GM12878 (cell line): ENCODE measurements at regions not wholly inside any gene's neighbourhood (a gene's known extent, or its start where the extent isn't known, plus 50 kb on each side); places are given as distances from the start of the nearest gene placed in this dataset.

Experiments
- ATAC-seq: fragments of 200-7000 bp; cut with Tn5 transposase; 3 replicates; pipeline ENCODE4 v1.9.1; 2020; ENCODE audit warnings: mild to moderate bottlenecking, moderate library complexity
- BruUV-seq: library from RNA; stranded (reverse); fragments of 400-500 nt; replicated peaks from 2 replicates; lab custom pipeline; 2021; lab: Mats Ljungman, UMichigan
- CTCF ChIA-PET: fragments of 300-600 bp; sonication (Branson Sonifier 250); formaldehyde crosslinking; extraction: SDS; loops from one replicate; lab custom pipeline; 2021; ENCODE audit warnings: inconsistent platforms; lab: Yijun Ruan, JAX
- POLR2A ChIA-PET: fragments of 350-600 bp; formaldehyde crosslinking; extraction: SDS; loops from one replicate; lab custom pipeline; 2021; ENCODE audit warnings: inconsistent platforms; lab: Charles Lee
- RAD21 ChIA-PET: fragments of 300-600 bp; sonication (Branson Sonifier 250); formaldehyde crosslinking; loops from one replicate; lab custom pipeline; 2023; ENCODE audit warnings: antibody characterized with exemption; ENCODE audit not compliant: unreplicated experiment; lab: Charles Lee
- SMC1A ChIA-PET: fragments of 300-600 bp; sonication (Branson Sonifier 250); formaldehyde crosslinking; loops from one replicate; lab custom pipeline; 2023; ENCODE audit not compliant: unreplicated experiment, uncharacterized antibody; lab: Charles Lee
- DNase-seq: peaks from one replicate; pipeline ENCODE4 v3.0.0-alpha.2; 2011; ENCODE audit warnings: low read depth, low spot score
- FAIRE-seq: peaks from 3 replicates; lab custom pipeline; 2011; peaks lifted over from hg19 to GRCh38; lab: Jason Lieb, UNC
- H2AFZ ChIP-seq: 2 replicates; pipeline ENCODE4 v1.6.0; 2011; ENCODE audit warnings: low read depth, low read length, control low read depth; ENCODE audit not compliant: control insufficient read depth
- H3K27ac ChIP-seq: 2 replicates; pipeline ENCODE4 v1.5.1; 2011; ENCODE audit warnings: control low read depth; ENCODE audit not compliant: control insufficient read depth, insufficient read depth
- H3K27me3 ChIP-seq, 2 experiments: replicated peaks in 1 of 2; 2 replicates each; pipeline versions ENCODE4 v1.6.0 to v1.6.1; 2011; ENCODE audit warnings: low read length in 1 of 2; ENCODE audit not compliant: control insufficient read depth in 2 of 2, insufficient read depth in 2 of 2
- H3K36me3 ChIP-seq, 2 experiments: 2 replicates each; pipeline ENCODE4 v1.5.1; 2011; ENCODE audit warnings: low read length in 1 of 2; ENCODE audit not compliant: control insufficient read depth in 2 of 2, insufficient read depth in 2 of 2
- H3K4me1 ChIP-seq: 2 replicates; pipeline ENCODE4 v1.6.1; 2011; ENCODE audit warnings: mild to moderate bottlenecking, low read length, moderate library complexity, mixed read lengths; ENCODE audit not compliant: control insufficient read depth, insufficient read depth
- H3K4me2 ChIP-seq: 2 replicates; pipeline ENCODE4 v1.6.0; 2011; ENCODE audit warnings: control low read depth; ENCODE audit not compliant: control insufficient read depth, insufficient read depth
- H3K4me3 ChIP-seq: fragments of 200-600 bp; sonication (generic); 2 replicates; pipeline ENCODE4 v1.5.1; 2016
- H3K79me2 ChIP-seq: 2 replicates; pipeline ENCODE4 v1.6.0; 2011; ENCODE audit warnings: low read length; ENCODE audit not compliant: control insufficient read depth, insufficient read depth
- H3K9ac ChIP-seq: 2 replicates; pipeline ENCODE4 v1.8.0; 2011; ENCODE audit warnings: low read length, control low read depth, mixed read lengths; ENCODE audit not compliant: control insufficient read depth, insufficient read depth
- H3K9me3 ChIP-seq: replicated peaks from 3 replicates; pipeline ENCODE4 v1.5.1; 2011; ENCODE audit warnings: mild to moderate bottlenecking, low read length; ENCODE audit not compliant: control insufficient read depth, insufficient read depth
- H4K20me1 ChIP-seq: 2 replicates; pipeline ENCODE4 v1.6.0; 2011; ENCODE audit not compliant: control insufficient read depth, insufficient read depth
- MTA2 ChIP-seq: fragments of 450-650 bp; IDR thresholded peaks from 2 replicates; pipeline ENCODE4 v1.6.1; 2016; ENCODE audit warnings: low read depth, mild to moderate bottlenecking, moderate library complexity
- PML ChIP-seq: IDR thresholded peaks from 2 replicates; pipeline ENCODE4 v1.6.1; 2012; ENCODE audit warnings: low read length, inconsistent platforms
- ZBTB4 ChIP-seq: fragments of 450-650 bp; formaldehyde crosslinking; IDR thresholded peaks from 2 replicates; pipeline ENCODE4 v1.4.0; 2022; ENCODE audit warnings: mild to moderate bottlenecking, moderate library complexity
- ZBTB40 ChIP-seq: fragments of 450-650 bp; IDR thresholded peaks from 2 replicates; pipeline ENCODE4 v1.6.1; 2016; ENCODE audit warnings: mild to moderate bottlenecking, moderate library complexity, borderline replicate concordance
- ZNF622 ChIP-seq: fragments of 450-650 bp; IDR thresholded peaks from 2 replicates; pipeline ENCODE4 v1.6.1; 2017; ENCODE audit warnings: mild to moderate bottlenecking, inconsistent platforms
- WGBS: methylation state at CpG from one replicate; pipeline ENCODE4 v1.1.6; 2016; ENCODE audit warnings: low lambda C conversion rate; ENCODE audit not compliant: insufficient replicate concordance, insufficient coverage; ENCODE audit errors: missing lambda C conversion rate; 5-methylcytosine and 5-hydroxymethylcytosine counted together
- in situ Hi-C: fragments of 300-500 bp; cut with MboI; formaldehyde crosslinking; loops from 9 replicates; pipeline ENCODE4 v1.14.3; 2018; ENCODE audit warnings: mixed read lengths
- intact Hi-C: fragments of 100-400 bp; cut with micrococcal nuclease; formaldehyde crosslinking; loops from one replicate; pipeline ENCODE4 v1.14.2; 2022; ENCODE audit not compliant: unreplicated experiment

- no peak overlapping the region for H3K27ac ChIP-seq
- BruUV-seq, result no TSS peak
- ChIA-PET POLR2A (no interaction called here), SMC1A (no interaction called here), RAD21 (no interaction called here), CTCF (no interaction called here)
- no peaks in the 10 kb centered on the region for H3K36me3 ChIP-seq
- no peak for ATAC-seq
- H4K20me1 ChIP-seq, result no peaks in the 10 kb centered on the region
- H3K4me3 ChIP-seq, result no peak overlapping the region
- H3K9ac ChIP-seq, result no peak overlapping the region
- no peak for FAIRE-seq
- in situ Hi-C loops, result no loop called here
- H3K27me3 ChIP-seq, result no peaks in the 10 kb centered on the region
- 0 out of 2 replicates have a peak, but pooled peaks have one; percentile 15 for TF ChIP-seq MTA2
- TF ChIP-seq PML, result no peak
- no peak for TF ChIP-seq ZNF622
- TF ChIP-seq ZBTB40, result peak; percentile 38
- TF ChIP-seq ZBTB4 (CRISPR knock-in tag), result no peak
- intact Hi-C loops, result no loop called here
- H3K4me2 ChIP-seq, result no peak overlapping the region
- no peaks in the 10 kb centered on the region; the same call in 2 of the 3 replicates for H3K9me3 ChIP-seq
- DNase-seq, result no peak
- no peaks in the 10 kb centered on the region for H3K79me2 ChIP-seq
- no peak overlapping the region for H2AFZ ChIP-seq
- peaks cover 33% of the 10 kb centered on the region for H3K4me1 ChIP-seq
- WGBS, result 85% methylated on average over 7 of the region's 7 CpGs
Measured at GRCh38 chr2:9710311-9710710, 79.5 kb upstream of the YWHAQ start.
